SU-DHL-6 (cell line): ENCODE measurements at regions not wholly inside any gene's neighbourhood (a gene's known extent, or its start where the extent isn't known, plus 50 kb on each side); places are given as distances from the start of the nearest gene placed in this dataset.

Source experiments
- H2AFZ ChIP-seq: fragments of 200-600 bp; sonication (generic); 2 replicates; pipeline ENCODE4 v1.6.1; 2014; ENCODE audit warnings: low read depth, mild to moderate bottlenecking, moderate library complexity, mixed read lengths, antibody characterized with exemption, low read length; ENCODE audit not compliant: severe bottlenecking
- H3F3A ChIP-seq: fragments of 200-600 bp; shearing (Covaris generic); 2 replicates; pipeline ENCODE4 v1.6.0; 2016; ENCODE audit warnings: antibody characterized with exemption, mild to moderate bottlenecking; ENCODE audit not compliant: insufficient read depth
- H3K27ac ChIP-seq: fragments of 200-600 bp; sonication (generic); 2 replicates; pipeline ENCODE4 v1.5.1; 2016; ENCODE audit warnings: low read depth, mild to moderate bottlenecking, low read length, moderate library complexity, mixed read lengths
- H3K27me3 ChIP-seq: fragments of 200-600 bp; sonication (generic), shearing (Covaris generic); 2 replicates; pipeline ENCODE4 v1.6.0; 2014; ENCODE audit warnings: mild to moderate bottlenecking, low read length
- H3K36me3 ChIP-seq: fragments of 200-600 bp; sonication (generic); 2 replicates; pipeline ENCODE4 v1.6.1; 2014; ENCODE audit warnings: mild to moderate bottlenecking, low read length, mixed read lengths
- H3K4me2 ChIP-seq: fragments of 300-600, 200-600 bp; shearing (Covaris generic), sonication (generic); 2 replicates; pipeline ENCODE4 v1.6.0; 2014; ENCODE audit warnings: low read length, low read depth, mild to moderate bottlenecking; ENCODE audit not compliant: poor library complexity, severe bottlenecking
- H3K4me3 ChIP-seq: fragments of 200-600 bp; sonication (generic); 2 replicates; pipeline ENCODE4 v1.5.1; 2014; ENCODE audit warnings: antibody characterized with exemption, low read length, mild to moderate bottlenecking, mixed read lengths; ENCODE audit not compliant: insufficient read depth, poor library complexity, severe bottlenecking
- H3K79me2 ChIP-seq: fragments of 200-600 bp; sonication (generic); 2 replicates; pipeline ENCODE4 v1.6.1; 2014; ENCODE audit warnings: mild to moderate bottlenecking, low read length, moderate library complexity; ENCODE audit not compliant: insufficient read depth
- H3K9ac ChIP-seq: fragments of 200-600 bp; sonication (generic); 2 replicates; pipeline ENCODE4 v1.7.0; 2014; ENCODE audit warnings: mild to moderate bottlenecking, low read length
- H3K9me2 ChIP-seq: fragments of 200-600 bp; sonication (generic); replicated peaks from 2 replicates; pipeline ENCODE4 v1.6.1; 2014; ENCODE audit warnings: low read length; ENCODE audit not compliant: insufficient read depth
- H3K9me3 ChIP-seq: fragments of 200-600 bp; sonication (generic); 2 replicates; pipeline ENCODE4 v1.6.1; 2014; ENCODE audit warnings: low read length, mixed read lengths; ENCODE audit not compliant: insufficient read depth
- H4K20me1 ChIP-seq: fragments of 200-600 bp; sonication (generic); 2 replicates; pipeline ENCODE4 v1.6.1; 2014; ENCODE audit warnings: low read depth, mild to moderate bottlenecking, antibody characterized with exemption, low read length, moderate library complexity, mixed read lengths
- CTCF ChIP-seq: fragments of 200-600 bp; sonication (generic); IDR thresholded peaks from one replicate; pipeline ENCODE4 v1.5.1; 2017; ENCODE audit warnings: antibody characterized with exemption, mild to moderate bottlenecking, low read length, moderate library complexity; ENCODE audit not compliant: insufficient read depth, poor library complexity, severe bottlenecking
- EZH2phosphoT487 ChIP-seq: fragments of 200-600 bp; sonication (generic), shearing (Covaris generic); conservative IDR thresholded peaks from 2 replicates; pipeline ENCODE4 v1.6.1; 2018; ENCODE audit warnings: mild to moderate bottlenecking, antibody characterized with exemption, low read length, moderate library complexity, mixed read lengths

GRCh38 chr5:5813441-5813840 is 391.0 kb downstream of the ICE1 start:
- no peaks in the 10 kb centered on the region for H4K20me1 ChIP-seq
- H3K9ac ChIP-seq, result no peak overlapping the region
- no peaks in the 10 kb centered on the region for H3F3A ChIP-seq
- H3K9me3 ChIP-seq, result no peaks in the 10 kb centered on the region
- H3K27me3 ChIP-seq, result no peaks in the 10 kb centered on the region
- H3K9me2 ChIP-seq, result no peaks in the 10 kb centered on the region
- H2AFZ ChIP-seq, result no peak overlapping the region
- no peaks in the 10 kb centered on the region for H3K36me3 ChIP-seq
- TF ChIP-seq EZH2phosphoT487 (no peak), CTCF (no peak)
- no peak overlapping the region for H3K27ac ChIP-seq
- no peaks in the 10 kb centered on the region for H3K79me2 ChIP-seq
- H3K4me2 ChIP-seq, result no peak overlapping the region
- H3K4me3 ChIP-seq, result no peak overlapping the region

GRCh38 chr5:5810461-5810860 is 388.0 kb downstream of the ICE1 start:
- TF ChIP-seq CTCF (no peak), EZH2phosphoT487 (no peak)
- H3K4me2 ChIP-seq, result no peak overlapping the region
- H2AFZ ChIP-seq, result no peak overlapping the region
- H3F3A ChIP-seq, result no peaks in the 10 kb centered on the region
- H3K27me3 ChIP-seq, result no peaks in the 10 kb centered on the region
- H4K20me1 ChIP-seq, result no peaks in the 10 kb centered on the region
- H3K27ac ChIP-seq, result no peak overlapping the region
- no peak overlapping the region for H3K9ac ChIP-seq
- H3K9me2 ChIP-seq, result no peaks in the 10 kb centered on the region
- H3K79me2 ChIP-seq, result no peaks in the 10 kb centered on the region
- H3K4me3 ChIP-seq, result no peak overlapping the region
- H3K36me3 ChIP-seq, result no peaks in the 10 kb centered on the region
- no peaks in the 10 kb centered on the region for H3K9me3 ChIP-seq

- Histone ChIP-seq H3K4me2 (no peak overlapping the region), H3K79me2 (no peaks in the 10 kb centered on the region), H3K4me3 (no peak overlapping the region), H4K20me1 (no peaks in the 10 kb centered on the region), H2AFZ (no peak overlapping the region), H3K27ac (no peak overlapping the region), H3K27me3 (no peaks in the 10 kb centered on the region), H3K9ac (no peak overlapping the region), H3K9me3 (no peaks in the 10 kb centered on the region), H3K36me3 (no peaks in the 10 kb centered on the region), H3F3A (no peaks in the 10 kb centered on the region), H3K9me2 (no peaks in the 10 kb centered on the region)
- no peak for TF ChIP-seq EZH2phosphoT487
- no peak for TF ChIP-seq CTCF
Observed at GRCh38 chr5:5805916-5806315, 383.4 kb downstream of the ICE1 start.
